OCI-LY3 (cell line): ENCODE measurements at regions not wholly inside any gene's neighbourhood (a gene's known extent, or its start where the extent isn't known, plus 50 kb on each side); places are given as distances from the start of the nearest gene placed in this dataset.

Experiments
- H2AFZ ChIP-seq: fragments of 200-600, 300-600 bp; shearing (Covaris generic); 2 replicates; pipeline ENCODE4 v1.6.0; 2014; ENCODE audit warnings: antibody characterized with exemption, low read depth, low read length
- H3K27ac ChIP-seq: fragments of 200-600, 300-600 bp; sonication (generic); 2 replicates; pipeline ENCODE4 v1.5.1; 2014; ENCODE audit warnings: mild to moderate bottlenecking, low read length, moderate library complexity, mixed read lengths
- H3K27me3 ChIP-seq: fragments of 200-600, 300-600 bp; sonication (generic); 2 replicates; pipeline ENCODE4 v1.6.1; 2014; ENCODE audit warnings: low read depth, low read length, mixed read lengths
- H3K36me3 ChIP-seq: fragments of 200-600, 300-600 bp; sonication (generic); replicated peaks from 2 replicates; pipeline ENCODE3; 2014; ENCODE audit warnings: low read depth, low read length, mixed read lengths
- H3K4me1 ChIP-seq: fragments of 300-600, 200-600 bp; sonication (generic); 2 replicates; pipeline ENCODE4 v1.6.1; 2014; ENCODE audit warnings: low read length, mixed read lengths
- H3K4me2 ChIP-seq: fragments of 200-600, 300-600 bp; sonication (generic); 2 replicates; pipeline ENCODE4 v1.6.1; 2014; ENCODE audit warnings: low read length, mixed read lengths
- H3K4me3 ChIP-seq: fragments of 300-600, 200-600 bp; sonication (generic); 2 replicates; pipeline ENCODE4 v1.5.1; 2014; ENCODE audit warnings: antibody characterized with exemption, mild to moderate bottlenecking, low read length, moderate library complexity
- H3K79me2 ChIP-seq: fragments of 300-600, 200-600 bp; shearing (Covaris generic); 2 replicates; pipeline ENCODE4 v1.6.1; 2014; ENCODE audit warnings: mild to moderate bottlenecking, low read length, mixed read lengths
- H3K9ac ChIP-seq: fragments of 300-600, 200-600 bp; shearing (Covaris generic); 2 replicates; pipeline ENCODE4 v1.6.0; 2014; ENCODE audit warnings: mild to moderate bottlenecking, low read length, moderate library complexity
- H3K9me3 ChIP-seq: fragments of 200-600, 300-600 bp; shearing (Covaris generic); 2 replicates; pipeline ENCODE4 v1.6.1; 2014; ENCODE audit warnings: low read length, mixed read lengths; ENCODE audit not compliant: insufficient read depth
- H4K20me1 ChIP-seq: fragments of 200-600, 300-600 bp; sonication (generic); 2 replicates; pipeline ENCODE4 v1.6.1; 2016; ENCODE audit warnings: low read length, mixed read lengths; ENCODE audit not compliant: insufficient read depth
- EZH2phosphoT487 ChIP-seq: fragments of 200-600 bp; shearing (Covaris generic); IDR thresholded peaks from 2 replicates; pipeline ENCODE4 v1.6.1; 2018; ENCODE audit warnings: antibody characterized with exemption, mixed run types, low read depth
- TF ChIP-seq, protein P1 (sequence below): fragments of 200-600, 300-600 bp; sonication (generic); IDR thresholded peaks from 2 replicates; pipeline ENCODE4 v1.5.1; 2014; ENCODE audit warnings: antibody characterized with exemption, low read length, low read depth

DNA sequence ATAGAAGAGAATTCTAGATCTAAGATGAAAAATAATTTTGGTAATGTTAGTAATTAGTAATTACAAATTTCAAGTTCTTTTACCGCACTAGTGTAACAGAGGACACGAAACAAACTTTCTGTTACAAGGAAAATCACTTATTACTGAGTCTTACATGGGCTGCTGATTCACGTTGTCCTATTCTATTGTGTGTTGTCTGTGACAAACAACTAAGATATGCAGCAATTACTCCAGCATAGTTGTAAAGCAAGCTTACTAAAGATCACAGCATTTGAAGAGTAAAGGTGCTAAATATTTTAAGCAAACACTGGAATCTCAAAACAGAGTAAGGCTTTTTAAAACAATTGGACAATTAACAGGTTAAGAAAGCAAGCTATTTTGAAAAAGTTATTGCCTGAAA, 502.3 kb downstream of the KCNT2 start:
- Histone ChIP-seq H4K20me1 (no peaks in the 10 kb centered on the region), H3K4me1 (no peaks in the 10 kb centered on the region), H3K4me3 (no peak overlapping the region), H3K9ac (no peak overlapping the region), H2AFZ (no peak overlapping the region), H3K9me3 (peaks cover 5% of the 10 kb centered on the region), H3K27ac (no peak overlapping the region), H3K79me2 (no peaks in the 10 kb centered on the region), H3K36me3 (peaks cover 2% of the 10 kb centered on the region), H3K4me2 (no peak overlapping the region), H3K27me3 (no peaks in the 10 kb centered on the region)
- TF ChIP-seq, protein P1, sequence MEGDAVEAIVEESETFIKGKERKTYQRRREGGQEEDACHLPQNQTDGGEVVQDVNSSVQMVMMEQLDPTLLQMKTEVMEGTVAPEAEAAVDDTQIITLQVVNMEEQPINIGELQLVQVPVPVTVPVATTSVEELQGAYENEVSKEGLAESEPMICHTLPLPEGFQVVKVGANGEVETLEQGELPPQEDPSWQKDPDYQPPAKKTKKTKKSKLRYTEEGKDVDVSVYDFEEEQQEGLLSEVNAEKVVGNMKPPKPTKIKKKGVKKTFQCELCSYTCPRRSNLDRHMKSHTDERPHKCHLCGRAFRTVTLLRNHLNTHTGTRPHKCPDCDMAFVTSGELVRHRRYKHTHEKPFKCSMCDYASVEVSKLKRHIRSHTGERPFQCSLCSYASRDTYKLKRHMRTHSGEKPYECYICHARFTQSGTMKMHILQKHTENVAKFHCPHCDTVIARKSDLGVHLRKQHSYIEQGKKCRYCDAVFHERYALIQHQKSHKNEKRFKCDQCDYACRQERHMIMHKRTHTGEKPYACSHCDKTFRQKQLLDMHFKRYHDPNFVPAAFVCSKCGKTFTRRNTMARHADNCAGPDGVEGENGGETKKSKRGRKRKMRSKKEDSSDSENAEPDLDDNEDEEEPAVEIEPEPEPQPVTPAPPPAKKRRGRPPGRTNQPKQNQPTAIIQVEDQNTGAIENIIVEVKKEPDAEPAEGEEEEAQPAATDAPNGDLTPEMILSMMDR: no peak

DNA sequence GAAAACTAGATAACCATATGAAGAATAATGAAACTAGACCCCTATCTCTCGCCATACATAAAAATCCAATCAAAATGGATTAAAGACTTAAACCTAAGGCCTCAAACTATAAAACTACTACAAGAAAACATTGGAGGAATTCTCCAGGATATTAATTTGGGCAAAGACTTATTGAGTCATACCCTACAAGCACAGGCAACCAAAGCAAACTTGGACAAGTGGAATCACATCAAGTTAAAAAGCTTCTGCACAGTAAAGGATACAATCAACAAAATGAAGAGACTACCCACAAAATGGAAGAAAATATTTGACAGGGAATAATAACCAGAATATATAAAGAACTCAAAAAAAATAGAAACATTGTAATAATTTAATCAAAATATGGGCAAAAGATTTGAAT, 505.4 kb downstream of the KCNT2 start:
- H3K4me2 ChIP-seq: no peak overlapping the region
- H3K9me3 ChIP-seq: peaks cover 5% of the 10 kb centered on the region
- H2AFZ ChIP-seq: no peak overlapping the region
- H3K9ac ChIP-seq: no peak overlapping the region
- no peak overlapping the region for H3K4me3 ChIP-seq
- TF ChIP-seq EZH2phosphoT487: no peak
- TF ChIP-seq, protein P1: no peak
- no peak overlapping the region for H3K27ac ChIP-seq
- H3K27me3 ChIP-seq: no peaks in the 10 kb centered on the region
- no peaks in the 10 kb centered on the region for H3K79me2 ChIP-seq
- H3K36me3 ChIP-seq: peaks cover 4% of the 10 kb centered on the region
- no peaks in the 10 kb centered on the region for H3K4me1 ChIP-seq
- no peaks in the 10 kb centered on the region for H4K20me1 ChIP-seq

DNA sequence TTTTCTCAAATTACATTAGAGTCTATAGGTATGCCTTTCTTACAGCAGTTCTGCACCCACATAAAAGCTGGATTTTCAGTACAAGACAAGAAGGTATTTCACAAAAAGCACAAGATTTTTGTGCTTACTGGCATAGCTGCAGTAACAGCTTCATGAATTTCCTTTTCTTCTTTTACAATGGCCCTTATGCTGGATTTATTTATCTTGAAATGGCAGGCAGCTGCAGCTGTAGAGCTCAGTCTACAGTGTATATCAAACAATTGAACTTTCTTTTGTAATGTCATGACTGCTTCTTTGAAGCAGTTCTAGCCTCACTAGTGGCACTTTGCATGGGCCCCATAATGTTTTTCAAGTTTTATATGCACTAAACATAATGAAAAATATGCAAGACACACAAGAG, 510.2 kb downstream of the KCNT2 start:
- H3K9ac ChIP-seq: no peak overlapping the region
- H3K9me3 ChIP-seq: no peaks in the 10 kb centered on the region; the same call in none of the 2 replicates
- H2AFZ ChIP-seq: no peak overlapping the region
- H3K27me3 ChIP-seq: no peaks in the 10 kb centered on the region
- H3K79me2 ChIP-seq: no peaks in the 10 kb centered on the region
- H3K36me3 ChIP-seq: peaks cover 4% of the 10 kb centered on the region
- H3K27ac ChIP-seq: no peak overlapping the region
- no peak overlapping the region for H3K4me2 ChIP-seq
- no peaks in the 10 kb centered on the region for H3K4me1 ChIP-seq
- no peaks in the 10 kb centered on the region for H4K20me1 ChIP-seq
- TF ChIP-seq, protein P1: no peak
- TF ChIP-seq EZH2phosphoT487: no peak
- no peak overlapping the region for H3K4me3 ChIP-seq

DNA sequence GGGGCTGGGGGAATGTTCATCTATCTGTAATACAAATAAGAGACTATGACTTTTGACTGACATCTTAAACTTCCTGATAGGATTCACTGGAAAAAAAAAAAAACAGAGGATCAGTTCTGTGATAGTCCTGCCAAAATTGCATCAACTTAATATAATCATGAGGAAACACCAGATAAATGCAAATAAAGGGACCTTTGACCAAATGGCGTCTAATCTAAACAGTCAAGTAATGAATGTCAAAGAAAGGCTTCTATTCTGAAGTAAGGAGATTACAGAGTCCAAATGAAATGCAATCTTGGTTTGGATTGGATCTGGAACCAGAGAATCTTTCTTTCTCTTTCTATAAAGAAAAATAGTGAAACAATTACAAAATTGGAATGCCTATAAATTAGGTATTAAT, 513.4 kb downstream of the KCNT2 start:
- Histone ChIP-seq H3K4me2 (no peak overlapping the region), H3K36me3 (no peaks in the 10 kb centered on the region)
- TF ChIP-seq, protein P1: no peak
- no peak for TF ChIP-seq EZH2phosphoT487

More for the DNA sequence above, 513.4 kb downstream of the KCNT2 start:
- no peak overlapping the region for H3K27ac ChIP-seq
- no peak overlapping the region for H2AFZ ChIP-seq
- no peak overlapping the region for H3K9ac ChIP-seq
- H3K9me3 ChIP-seq: no peaks in the 10 kb centered on the region
- no peaks in the 10 kb centered on the region for H3K79me2 ChIP-seq
- H4K20me1 ChIP-seq: no peaks in the 10 kb centered on the region
- H3K4me3 ChIP-seq: no peak overlapping the region
- no peaks in the 10 kb centered on the region for H3K4me1 ChIP-seq
- H3K27me3 ChIP-seq: no peaks in the 10 kb centered on the region
